Neural crest cell (in vitro differentiated cells): ENCODE measurements at regions not wholly inside any gene's neighbourhood (a gene's known extent, or its start where the extent isn't known, plus 50 kb on each side); places are given as distances from the start of the nearest gene placed in this dataset.

Experiments
- DNase-seq: peaks from one replicate; pipeline ENCODE4 v3.0.0; 2021; ENCODE audit warnings: low read depth, mixed read lengths, low spot score
- H3K27ac Mint-ChIP-seq: one replicate; pipeline ENCODE4 v1.8.0; 2021; ENCODE audit warnings: mild to moderate bottlenecking, mixed read lengths; ENCODE audit not compliant: unreplicated experiment
- H3K27me3 Mint-ChIP-seq: 2 replicates; pipeline ENCODE4 v1.8.0; 2021; ENCODE audit warnings: low read depth, mild to moderate bottlenecking, mixed read lengths
- H3K36me3 Mint-ChIP-seq: 2 replicates; pipeline ENCODE4 v1.8.0; 2021; ENCODE audit warnings: low read depth, mild to moderate bottlenecking, mixed read lengths
- H3K4me1 Mint-ChIP-seq: 2 replicates; pipeline ENCODE4 v1.8.0; 2021; ENCODE audit warnings: mixed read lengths
- H3K4me3 Mint-ChIP-seq: one replicate; pipeline ENCODE4 v1.8.0; 2021; ENCODE audit warnings: mild to moderate bottlenecking, mixed read lengths
- H3K9me3 Mint-ChIP-seq: 2 replicates; pipeline ENCODE4 v1.8.0; 2021; ENCODE audit warnings: mixed read lengths
- CTCF ChIP-seq: fragments of 200-600 bp; sonication (generic); conservative IDR thresholded peaks from 2 replicates; pipeline ENCODE4 v1.5.0; 2021; ENCODE audit warnings: antibody characterized with exemption, mild to moderate bottlenecking

- Mint-ChIP-seq H3K36me3 (no peaks in the 10 kb centered on the region), H3K9me3 (no peaks in the 10 kb centered on the region), H3K27ac (no peak overlapping the region), H3K4me3 (no peak overlapping the region), H3K4me1 (no peaks in the 10 kb centered on the region), H3K27me3 (no peaks in the 10 kb centered on the region)
- no peak for TF ChIP-seq CTCF
- DNase-seq: no peak
Observed at GRCh38 chr3:153070511-153070868, 91.5 kb upstream of the RAP2B start.

GRCh38 chr3:153072382-153072781, 89.6 kb upstream of the RAP2B start:
- Mint-ChIP-seq H3K4me3 (no peak overlapping the region), H3K36me3 (no peaks in the 10 kb centered on the region), H3K27ac (no peak overlapping the region), H3K27me3 (no peaks in the 10 kb centered on the region), H3K9me3 (no peaks in the 10 kb centered on the region), H3K4me1 (no peaks in the 10 kb centered on the region)
- no peak for TF ChIP-seq CTCF
- no peak for DNase-seq

GRCh38 chr3:153072856-153073255, 89.2 kb upstream of the RAP2B start:
- H3K27me3 Mint-ChIP-seq: no peaks in the 10 kb centered on the region
- DNase-seq: no peak

GRCh38 chr3:153073636-153074035, 88.4 kb upstream of the RAP2B start:
- no peaks in the 10 kb centered on the region for H3K4me1 Mint-ChIP-seq
- H3K9me3 Mint-ChIP-seq: no peaks in the 10 kb centered on the region
- no peaks in the 10 kb centered on the region for H3K36me3 Mint-ChIP-seq
- H3K27ac Mint-ChIP-seq: no peak overlapping the region
- TF ChIP-seq CTCF: no peak
- no peak overlapping the region for H3K4me3 Mint-ChIP-seq
- no peak for DNase-seq
- no peaks in the 10 kb centered on the region for H3K27me3 Mint-ChIP-seq

More at GRCh38 chr3:153072856-153073255, 89.2 kb upstream of the RAP2B start:
- H3K4me1 Mint-ChIP-seq: no peaks in the 10 kb centered on the region
- no peak overlapping the region for H3K4me3 Mint-ChIP-seq
- H3K36me3 Mint-ChIP-seq: no peaks in the 10 kb centered on the region
- no peak overlapping the region for H3K27ac Mint-ChIP-seq
- no peaks in the 10 kb centered on the region for H3K9me3 Mint-ChIP-seq
- TF ChIP-seq CTCF: no peak

- no peak overlapping the region for H3K4me3 Mint-ChIP-seq
- no peaks in the 10 kb centered on the region for H3K9me3 Mint-ChIP-seq
- H3K36me3 Mint-ChIP-seq: no peaks in the 10 kb centered on the region
- peaks cover 3% of the 10 kb centered on the region for H3K4me1 Mint-ChIP-seq
- no peak for DNase-seq
- no peak for TF ChIP-seq CTCF
- no peaks in the 10 kb centered on the region for H3K27me3 Mint-ChIP-seq
- no peak overlapping the region for H3K27ac Mint-ChIP-seq
Observed at GRCh38 chr3:153078826-153079225, 83.2 kb upstream of the RAP2B start.

- Mint-ChIP-seq H3K9me3 (no peaks in the 10 kb centered on the region), H3K36me3 (no peaks in the 10 kb centered on the region), H3K4me1 (peaks cover 8% of the 10 kb centered on the region), H3K4me3 (no peak overlapping the region), H3K27me3 (no peaks in the 10 kb centered on the region), H3K27ac (no peak overlapping the region)
- no peak for DNase-seq
- no peak for TF ChIP-seq CTCF
Observed at GRCh38 chr3:153079386-153079785, 82.6 kb upstream of the RAP2B start.
